Prostate gland (tissue), 1 donor: ENCODE measurements at regions not wholly inside any gene's neighbourhood (a gene's known extent, or its start where the extent isn't known, plus 50 kb on each side); places are given as distances from the start of the nearest gene placed in this dataset.

Experiments
- POLR2A ChIP-seq: fragments of 450-650 bp; IDR thresholded peaks from one replicate; pipeline ENCODE4 v1.6.1; 2016; ENCODE audit warnings: antibody characterized with exemption, mild to moderate bottlenecking
- POLR2AphosphoS5 ChIP-seq: sonication (generic); formaldehyde crosslinking; IDR thresholded peaks from one replicate; pipeline ENCODE4 v1.6.1; 2017; ENCODE audit warnings: antibody characterized with exemption

- TF ChIP-seq POLR2A: no peak
- no peak for TF ChIP-seq POLR2AphosphoS5
Measured at GRCh38 chr9:13689925-13690324, 410.4 kb upstream of the MPDZ start.
